Mesenchymal stem cell (in vitro differentiated cells and primary cell): ENCODE measurements at regions not wholly inside any gene's neighbourhood (a gene's known extent, or its start where the extent isn't known, plus 50 kb on each side); places are given as distances from the start of the nearest gene placed in this dataset.

Source experiments
- DNase-seq: peaks from one replicate; pipeline ENCODE4 v3.0.0-alpha.2; 2013
- H2AFZ ChIP-seq: one replicate; pipeline ENCODE4 v1.6.1; 2013; ENCODE audit warnings: low read depth, mild to moderate bottlenecking, control low read depth, inconsistent platforms, low read length, moderate library complexity
- H2AK5ac ChIP-seq: 2 replicates; pipeline ENCODE4 v1.6.1; 2013; ENCODE audit warnings: low read length, moderate library complexity, mild to moderate bottlenecking, inconsistent platforms; ENCODE audit not compliant: severe bottlenecking
- H2BK120ac ChIP-seq: one replicate; pipeline ENCODE4 v1.6.1; 2013; ENCODE audit warnings: low read depth, mild to moderate bottlenecking, inconsistent platforms, low read length, moderate library complexity
- H2BK12ac ChIP-seq, 2 experiments: one replicate each; pipeline ENCODE4 v1.6.1; 2013; ENCODE audit warnings: inconsistent platforms in 2 of 2, low read length in 2 of 2, mild to moderate bottlenecking in 2 of 2, moderate library complexity in 2 of 2, control low read depth in 1 of 2
- H2BK15ac ChIP-seq: one replicate; pipeline ENCODE4 v1.6.1; 2013; ENCODE audit warnings: mild to moderate bottlenecking, low read depth, inconsistent platforms; ENCODE audit not compliant: poor library complexity, severe bottlenecking
- H2BK5ac ChIP-seq: 2 replicates; pipeline ENCODE4 v1.6.1; 2013; ENCODE audit warnings: low read depth, mild to moderate bottlenecking, low read length, control low read depth, inconsistent platforms; ENCODE audit not compliant: poor library complexity, severe bottlenecking
- H3K14ac ChIP-seq, 2 experiments: one replicate each; pipeline ENCODE4 v1.6.1; 2013; ENCODE audit warnings: inconsistent platforms in 2 of 2, low read length in 2 of 2, control low read depth in 1 of 2, mild to moderate bottlenecking in 1 of 2, moderate library complexity in 1 of 2
- H3K18ac ChIP-seq, 2 experiments: one replicate each; pipeline ENCODE4 v1.6.1; 2013; ENCODE audit warnings: inconsistent platforms in 2 of 2, low read length in 2 of 2, control low read depth in 1 of 2, low read depth in 1 of 2, mild to moderate bottlenecking in 1 of 2
- H3K23ac ChIP-seq, 2 experiments: one replicate each; pipeline ENCODE4 v1.6.1; 2013; ENCODE audit warnings: inconsistent platforms in 2 of 2, low read length in 2 of 2, mild to moderate bottlenecking in 2 of 2, moderate library complexity in 2 of 2, control low read depth in 1 of 2
- H3K27ac ChIP-seq: 2 replicates; pipeline ENCODE4 v1.5.1; 2013; ENCODE audit warnings: mild to moderate bottlenecking, moderate library complexity, low read length, control low read depth, inconsistent platforms; ENCODE audit not compliant: poor library complexity, severe bottlenecking
- H3K27me3 ChIP-seq, 2 experiments: 2 replicates each; pipeline versions ENCODE4 v1.6.1 to v1.7.0; 2013; ENCODE audit warnings: low read length in 2 of 2, mild to moderate bottlenecking in 2 of 2, moderate library complexity in 2 of 2, control low read depth in 1 of 2, inconsistent platforms in 1 of 2; ENCODE audit not compliant: control insufficient read depth in 1 of 2, insufficient read depth in 1 of 2
- H3K36me3 ChIP-seq, 2 experiments: 2 replicates each; pipeline versions ENCODE4 v1.6.1 to v1.7.0; 2013; ENCODE audit warnings: low read length in 2 of 2, control low read depth in 1 of 2, inconsistent platforms in 1 of 2, low read depth in 1 of 2, mild to moderate bottlenecking in 1 of 2; ENCODE audit not compliant: insufficient read depth in 2 of 2, control insufficient read depth in 1 of 2
- H3K4ac ChIP-seq, 2 experiments: one replicate each; pipeline ENCODE4 v1.6.1; 2013; ENCODE audit warnings: inconsistent platforms in 2 of 2, low read length in 2 of 2, mild to moderate bottlenecking in 2 of 2, moderate library complexity in 2 of 2, control low read depth in 1 of 2, low read depth in 1 of 2
- H3K4me1 ChIP-seq: 2 replicates; pipeline ENCODE4 v1.6.1; 2013; ENCODE audit warnings: low read depth, low read length, control low read depth; ENCODE audit not compliant: control insufficient read depth, insufficient read depth
- H3K4me2 ChIP-seq: 2 replicates; pipeline ENCODE4 v1.6.1; 2013; ENCODE audit warnings: low read length, mild to moderate bottlenecking, inconsistent platforms; ENCODE audit not compliant: poor library complexity, severe bottlenecking
- H3K4me3 ChIP-seq, 2 experiments: 2 replicates each; pipeline versions ENCODE4 v1.5.1 to v1.7.0; 2013; ENCODE audit warnings: low read length in 2 of 2, mild to moderate bottlenecking in 2 of 2, control low read depth in 1 of 2, low read depth in 1 of 2; ENCODE audit not compliant: insufficient read depth in 1 of 2
- H3K79me1 ChIP-seq: replicated peaks from 2 replicates; pipeline ENCODE4 v1.6.1; 2013; ENCODE audit warnings: mild to moderate bottlenecking, control low read depth, low read length, inconsistent platforms; ENCODE audit not compliant: poor library complexity, severe bottlenecking
- H3K9ac ChIP-seq: 2 replicates; pipeline ENCODE4 v1.7.0; 2013; ENCODE audit warnings: mild to moderate bottlenecking, low read length, moderate library complexity
- H3K9me3 ChIP-seq: 2 replicates; pipeline ENCODE4 v1.7.0; 2013; ENCODE audit warnings: mild to moderate bottlenecking, low read length; ENCODE audit not compliant: control insufficient read depth
- H4K8ac ChIP-seq: one replicate; pipeline ENCODE4 v1.6.1; 2013; ENCODE audit warnings: inconsistent platforms, mild to moderate bottlenecking, low read length, moderate library complexity
- H4K91ac ChIP-seq: one replicate; pipeline ENCODE4 v1.6.1; 2013; ENCODE audit warnings: mild to moderate bottlenecking, low read length, inconsistent platforms
- WGBS: methylation state at CpG from one replicate; pipeline ENCODE4 v1.1.7; 2013; ENCODE audit warnings: mixed read lengths; 5-methylcytosine and 5-hydroxymethylcytosine counted together

DNA sequence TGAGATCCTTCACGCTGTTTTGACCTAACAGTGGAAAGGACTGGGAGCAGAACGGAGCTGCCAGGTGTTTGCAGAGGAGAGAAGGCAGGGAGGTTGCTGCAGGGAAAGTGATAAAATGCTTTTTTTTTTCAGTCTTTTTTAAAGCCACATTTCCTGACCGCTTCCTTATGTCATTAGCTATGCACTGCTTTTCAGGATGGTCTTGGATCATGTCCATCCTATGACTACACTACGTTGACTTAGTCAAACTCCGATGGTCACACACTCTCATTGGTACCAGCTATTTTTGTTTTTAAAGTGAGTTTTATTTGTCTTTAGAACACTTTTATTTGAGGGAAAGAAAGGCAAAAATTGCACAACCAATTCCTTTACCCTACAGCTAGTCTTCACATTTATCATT is 89.2 kb upstream of the EXOC2 start:
- Histone ChIP-seq H2BK120ac (no peak overlapping the region), H2BK12ac (no peak overlapping the region), H3K14ac (no peak overlapping the region), H3K27me3 (peaks cover 17 to 55% of the 10 kb centered on the region in 2 experiments), H3K27ac (no peak overlapping the region), H2AK5ac (no peak overlapping the region), H2AFZ (no peak overlapping the region), H4K91ac (no peak overlapping the region), H2BK5ac (no peak overlapping the region), H3K4me2 (no peak overlapping the region), H3K79me1 (no peaks in the 10 kb centered on the region), H3K4me3 (no peak overlapping the region), H2BK15ac (no peak overlapping the region), H3K18ac (no peak overlapping the region), H3K9ac (no peak overlapping the region), H4K8ac (no peak overlapping the region), H3K9me3 (no peaks in the 10 kb centered on the region), H3K36me3 (no peaks in the 10 kb centered on the region), H3K4ac (no peak overlapping the region), H3K4me1 (no peaks in the 10 kb centered on the region), H3K23ac (no peak overlapping the region)
- DNase-seq: no peak
- WGBS: 98% methylated on average over 4 of the region's 5 CpGs

DNA sequence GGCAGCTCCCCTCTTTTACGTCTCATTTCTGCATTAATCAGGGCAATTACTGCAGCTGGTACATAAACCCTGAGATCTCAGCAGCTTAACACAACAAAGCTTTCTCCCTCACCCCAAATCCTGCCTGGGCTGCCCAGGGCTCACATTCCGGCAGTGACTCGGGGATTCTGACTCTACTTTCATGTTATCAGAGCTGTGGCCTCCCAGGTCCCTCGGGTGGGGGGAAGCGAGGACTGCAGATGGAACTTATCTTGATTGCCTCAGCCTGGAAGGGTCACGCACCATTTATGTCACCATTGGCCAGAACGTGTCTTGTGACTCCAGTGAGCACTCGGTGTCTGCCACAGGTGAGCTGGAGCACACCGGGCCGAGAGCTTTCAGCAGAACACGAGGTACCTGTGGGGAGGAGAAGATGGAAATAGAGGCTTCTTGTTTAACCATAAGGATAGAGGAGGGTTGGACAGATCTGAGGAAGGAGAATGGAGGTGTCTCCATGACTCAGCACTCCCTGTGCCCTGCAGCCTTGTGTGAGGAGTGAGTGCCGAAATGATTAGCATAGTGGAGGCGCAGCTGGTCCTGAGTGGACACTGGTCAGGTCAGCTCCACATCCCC is 88.5 kb upstream of the EXOC2 start:
- 86% methylated on average over 13 of the region's 13 CpGs for WGBS
- no peak overlapping the region for H3K9ac ChIP-seq
- peaks cover 21 to 58% of the 10 kb centered on the region in 2 experiments for H3K27me3 ChIP-seq
- no peak overlapping the region for H2AFZ ChIP-seq
- no peaks in the 10 kb centered on the region for H3K4me1 ChIP-seq
- no peak overlapping the region for H2BK15ac ChIP-seq
- H3K4me2 ChIP-seq: no peak overlapping the region
- no peaks in the 10 kb centered on the region for H3K36me3 ChIP-seq
- no peak overlapping the region for H2BK12ac ChIP-seq
- H3K79me1 ChIP-seq: no peaks in the 10 kb centered on the region
- H2BK5ac ChIP-seq: no peak overlapping the region
- no peak overlapping the region for H3K4ac ChIP-seq
- no peak overlapping the region for H4K8ac ChIP-seq
- H2AK5ac ChIP-seq: no peak overlapping the region
- H3K4me3 ChIP-seq: no peak overlapping the region
- H2BK120ac ChIP-seq: no peak overlapping the region
- no peak overlapping the region for H3K18ac ChIP-seq
- no peak overlapping the region for H3K14ac ChIP-seq
- H4K91ac ChIP-seq: no peak overlapping the region
- no peak for DNase-seq
- H3K27ac ChIP-seq: no peak overlapping the region
- no peaks in the 10 kb centered on the region for H3K9me3 ChIP-seq
- H3K23ac ChIP-seq: no peak overlapping the region

DNA sequence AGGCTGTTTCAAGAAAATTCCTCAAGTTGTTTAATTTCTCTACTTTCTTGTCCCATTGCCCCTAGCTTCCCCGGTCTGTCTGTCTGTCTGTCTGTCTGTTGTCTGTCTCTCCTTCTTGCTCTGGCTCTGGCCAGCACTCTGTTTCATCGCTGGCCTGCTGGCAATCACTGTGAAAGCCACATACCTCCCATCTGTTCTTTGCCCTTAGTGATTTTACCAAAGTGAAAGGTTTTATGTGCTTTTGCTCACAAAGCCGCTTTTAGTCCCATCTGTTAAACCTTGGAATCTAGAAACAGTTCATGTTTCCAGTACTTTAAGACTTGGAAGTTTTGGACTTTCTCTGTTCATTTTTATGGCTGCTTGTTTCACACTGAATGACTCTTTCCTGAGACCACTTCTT is 87.8 kb upstream of the EXOC2 start:
- Histone ChIP-seq H3K9ac (no peak overlapping the region), H3K27me3 (peaks cover 21 to 63% of the 10 kb centered on the region in 2 experiments), H3K4me3 (no peak overlapping the region), H3K27ac (no peak overlapping the region), H3K79me1 (no peaks in the 10 kb centered on the region), H4K8ac (no peak overlapping the region), H2BK15ac (no peak overlapping the region), H2BK5ac (no peak overlapping the region), H3K14ac (no peak overlapping the region), H3K4ac (no peak overlapping the region), H3K23ac (no peak overlapping the region), H3K4me1 (no peaks in the 10 kb centered on the region), H3K9me3 (no peaks in the 10 kb centered on the region), H2AK5ac (no peak overlapping the region), H2BK120ac (no peak overlapping the region), H3K4me2 (no peak overlapping the region), H3K36me3 (no peaks in the 10 kb centered on the region), H2AFZ (no peak overlapping the region), H3K18ac (no peak overlapping the region), H2BK12ac (no peak overlapping the region), H4K91ac (no peak overlapping the region)
- 95% methylated on average over 3 of the region's 3 CpGs for WGBS
- DNase-seq: no peak

DNA sequence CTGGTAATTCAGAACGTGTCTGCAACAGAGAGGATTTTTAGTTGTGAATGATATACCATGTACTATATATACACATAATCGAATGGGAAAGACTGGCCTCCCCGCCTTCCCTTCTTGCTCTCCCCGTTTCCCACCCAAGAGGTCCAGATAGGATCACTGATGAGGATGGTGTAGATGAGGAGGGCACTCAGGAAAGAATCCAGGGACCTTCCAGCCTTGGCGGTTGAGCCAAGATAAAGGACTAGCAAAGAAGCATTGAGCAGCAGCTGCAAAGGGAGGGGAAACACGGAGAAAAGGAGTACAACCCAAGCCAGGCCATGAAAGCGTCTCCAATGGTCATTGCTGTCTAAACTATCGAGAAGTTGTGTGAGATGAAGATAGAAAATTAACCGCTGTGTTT is 84.0 kb upstream of the EXOC2 start:
- DNase-seq: no peak
- Histone ChIP-seq H3K23ac (no peak overlapping the region), H2AK5ac (no peak overlapping the region), H3K79me1 (no peaks in the 10 kb centered on the region), H3K36me3 (no peaks in the 10 kb centered on the region), H2BK120ac (no peak overlapping the region), H3K4me2 (no peak overlapping the region), H2BK5ac (no peak overlapping the region), H2AFZ (no peak overlapping the region), H4K91ac (no peak overlapping the region), H3K14ac (no peak overlapping the region), H4K8ac (no peak overlapping the region), H3K27me3 (peaks cover 25 to 49% of the 10 kb centered on the region in 2 experiments), H3K9me3 (no peaks in the 10 kb centered on the region), H3K4ac (no peak overlapping the region), H3K27ac (no peak overlapping the region), H3K4me3 (no peak overlapping the region), H2BK12ac (no peak overlapping the region), H2BK15ac (no peak overlapping the region), H3K4me1 (no peaks in the 10 kb centered on the region), H3K18ac (no peak overlapping the region), H3K9ac (no peak overlapping the region)
- 87% methylated on average over 6 of the region's 9 CpGs for WGBS
